Fibroblast of peridontal ligament (primary cell): ENCODE measurements at regions not wholly inside any gene's neighbourhood (a gene's known extent, or its start where the extent isn't known, plus 50 kb on each side); places are given as distances from the start of the nearest gene placed in this dataset.
"Not testable (repeated sequence)": the region's sequence is repeated elsewhere in the genome, so short reads cannot be mapped to it uniquely, and the experiment has no call there.

Experiments used
- DNase-seq: peaks from one replicate; pipeline ENCODE4 v3.0.0-alpha.2; 2010; ENCODE audit errors: extremely low read depth

GRCh38 chr2:172259827-172260226 lies 157.1 kb upstream of the DLX2 start:
- no peak for DNase-seq

GRCh38 chr2:172260336-172260735 lies 157.6 kb upstream of the DLX2 start:
- DNase-seq: no peak

- peak; percentile 38 for DNase-seq
Observed at GRCh38 chr2:172261292-172261691, 158.6 kb upstream of the DLX2 start.

GRCh38 chr2:172262486-172262885 lies 159.8 kb upstream of the DLX2 start:
- DNase-seq: no peak

GRCh38 chr2:172264820-172265219 lies 162.1 kb upstream of the DLX2 start:
- DNase-seq: not testable (repeated sequence)

GRCh38 chr2:172269507-172270244 lies 157.7 kb upstream of the ITGA6 start:
- not testable (repeated sequence) for DNase-seq

- DNase-seq: peak; percentile 35
Observed at GRCh38 chr2:172270278-172271079, 156.9 kb upstream of the ITGA6 start.

GRCh38 chr2:172273910-172274571 lies 153.3 kb upstream of the ITGA6 start:
- no peak for DNase-seq

GRCh38 chr2:172275239-172275638 lies 152.1 kb upstream of the ITGA6 start:
- no peak for DNase-seq

- no peak for DNase-seq
Observed at GRCh38 chr2:172276961-172277360, 150.4 kb upstream of the ITGA6 start.

- DNase-seq: no peak
Observed at GRCh38 chr2:172278667-172279066, 148.7 kb upstream of the ITGA6 start.

GRCh38 chr2:172279214-172279613 lies 148.2 kb upstream of the ITGA6 start:
- DNase-seq: no peak

- DNase-seq: no peak
Observed at GRCh38 chr2:172279813-172280212, 147.6 kb upstream of the ITGA6 start.

- no peak for DNase-seq
Observed at GRCh38 chr2:172280571-172281361, 146.6 kb upstream of the ITGA6 start.

- peak; percentile 66 for DNase-seq
Observed at GRCh38 chr2:172281648-172282570, 145.5 kb upstream of the ITGA6 start.

- peak; percentile 92 for DNase-seq
Observed at GRCh38 chr2:172282944-172283343, 144.4 kb upstream of the ITGA6 start.

GRCh38 chr2:172283476-172283875 lies 143.9 kb upstream of the ITGA6 start:
- DNase-seq: peak; percentile 35

GRCh38 chr2:172284209-172284608 lies 143.2 kb upstream of the ITGA6 start:
- DNase-seq: no peak

GRCh38 chr2:172285010-172285621 lies 142.3 kb upstream of the ITGA6 start:
- DNase-seq: peak; percentile 91

GRCh38 chr2:172285760-172286159 lies 141.6 kb upstream of the ITGA6 start:
- no peak for DNase-seq
